Panc1 (cell line): ENCODE measurements at regions not wholly inside any gene's neighbourhood (a gene's known extent, or its start where the extent isn't known, plus 50 kb on each side); places are given as distances from the start of the nearest gene placed in this dataset.

ENCODE experiments used
- ATAC-seq: fragments of 200-7000 bp; cut with Tn5 transposase; 2 replicates; pipeline ENCODE4 v1.9.1; 2020; ENCODE audit warnings: mild to moderate bottlenecking, moderate library complexity
- BruUV-seq: library from RNA; stranded (reverse); fragments of 400-500 nt; replicated peaks from 2 replicates; lab custom pipeline; 2021; lab: Mats Ljungman, UMichigan
- CTCF ChIA-PET: fragments of 300-600 bp; sonication (Branson Sonifier 250); formaldehyde crosslinking; loops from one replicate; lab custom pipeline; 2022; ENCODE audit warnings: antibody characterized with exemption; lab: Charles Lee
- POLR2A ChIA-PET: fragments of 300-600 bp; sonication (Branson Sonifier 250); formaldehyde crosslinking; loops from one replicate; lab custom pipeline; 2022; ENCODE audit warnings: antibody characterized with exemption; lab: Charles Lee
- DNase-seq: peaks from one replicate; pipeline ENCODE4 v3.0.0-alpha.2; 2010; ENCODE audit warnings: low read depth, low spot score
- H3K27ac ChIP-seq: 2 replicates; pipeline ENCODE4 v1.5.1; 2011; ENCODE audit warnings: mild to moderate bottlenecking, low read length, inconsistent platforms
- H3K27me3 ChIP-seq: fragments of 200-500 bp; sonication (Bioruptor generic); 2 replicates; pipeline ENCODE4 v1.6.0; 2014; ENCODE audit warnings: low read length, inconsistent platforms; ENCODE audit not compliant: control insufficient read depth, insufficient read depth
- H3K36me3 ChIP-seq: fragments of 200-500 bp; sonication (Bioruptor generic); 2 replicates; pipeline ENCODE4 v1.5.1; 2014; ENCODE audit warnings: inconsistent platforms, mild to moderate bottlenecking, low read length, moderate library complexity; ENCODE audit not compliant: control insufficient read depth, insufficient read depth
- H3K4me1 ChIP-seq: 2 replicates; pipeline ENCODE4 v1.5.1; 2011; ENCODE audit warnings: inconsistent platforms, mild to moderate bottlenecking, low read length, moderate library complexity; ENCODE audit not compliant: control insufficient read depth, insufficient read depth
- H3K4me3 ChIP-seq, 2 experiments: 2 replicates each; pipeline ENCODE4 v1.5.1; 2011 to 2012; ENCODE audit warnings: low read depth in 2 of 2, low read length in 2 of 2, mild to moderate bottlenecking in 2 of 2, inconsistent platforms in 1 of 2, moderate library complexity in 1 of 2
- H3K9me3 ChIP-seq: fragments of 200-500 bp; sonication (Bioruptor generic); 2 replicates; pipeline ENCODE4 v1.5.1; 2014; ENCODE audit warnings: low read depth, mild to moderate bottlenecking, inconsistent platforms, low read length, moderate library complexity; ENCODE audit not compliant: control insufficient read depth, insufficient read depth
- CTCF ChIP-seq: fragments of 450-650 bp; IDR thresholded peaks from 2 replicates; pipeline ENCODE4 v1.5.1; 2017; ENCODE audit warnings: mild to moderate bottlenecking
- POLR2AphosphoS5 ChIP-seq: IDR thresholded peaks from 2 replicates; pipeline ENCODE4 v1.6.1; 2012; ENCODE audit warnings: mild to moderate bottlenecking, low read depth, low read length, moderate library complexity
- SIN3A ChIP-seq: IDR thresholded peaks from 2 replicates; pipeline ENCODE4 v1.6.1; 2012; ENCODE audit warnings: low read depth, mild to moderate bottlenecking, low read length, moderate library complexity, borderline replicate concordance; ENCODE audit not compliant: insufficient read depth
- TCF7L2 ChIP-seq: IDR thresholded peaks from 2 replicates; pipeline ENCODE4 v1.6.1; 2011; ENCODE audit warnings: mild to moderate bottlenecking, low read depth, low read length, inconsistent platforms
- in situ Hi-C: cut with HindIII; loops from 2 replicates; pipeline ENCODE4 v1.10.0; 2016; ENCODE audit warnings: low sequenced_read_pairs, low pct_unique_long_range_greater_than_20kb
- intact Hi-C: fragments of 100-400 bp; cut with micrococcal nuclease; formaldehyde crosslinking; loops from one replicate; pipeline ENCODE4 v1.10.0; 2022; ENCODE audit not compliant: unreplicated experiment
- TF ChIP-seq, protein P1 (sequence below), 2 experiments: IDR thresholded peaks; 2 replicates each; pipeline ENCODE4 v1.6.1; 2011 to 2012; ENCODE audit warnings: low read depth in 2 of 2, control low read depth in 1 of 2, low read length in 1 of 2, mild to moderate bottlenecking in 1 of 2, moderate library complexity in 1 of 2; ENCODE audit not compliant: insufficient read depth in 1 of 2

DNA sequence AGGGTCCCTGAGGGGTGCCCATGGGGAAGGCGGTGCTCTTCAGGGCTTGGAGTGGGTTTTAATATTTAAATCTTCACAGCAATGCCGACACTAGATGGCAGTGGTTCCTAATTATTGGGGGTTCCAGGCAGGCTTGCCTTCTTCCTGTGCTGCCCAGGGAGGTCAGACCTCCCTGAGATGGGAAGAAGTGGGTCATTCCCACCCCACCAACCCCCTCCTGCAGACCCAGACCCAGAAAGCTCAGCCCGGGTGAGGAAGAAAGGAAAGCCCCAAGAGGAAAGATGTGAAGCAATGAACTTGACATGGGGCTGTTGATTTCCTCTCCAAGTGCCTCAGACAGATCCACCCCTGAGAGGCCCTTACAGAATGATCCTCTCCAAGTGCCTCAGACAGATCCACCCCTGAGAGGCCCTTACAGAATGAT, 85.1 kb upstream of the LANCL2 start:
- DNase-seq (peak; percentile 45), ATAC-seq (peak; percentile 94)
- BruUV-seq, result no TSS peak
- POLR2A ChIA-PET, result no interaction called here
- H3K4me3 ChIP-seq, result no peak overlapping the region
- H3K36me3 ChIP-seq, result no peaks in the 10 kb centered on the region
- TF ChIP-seq CTCF (peak; percentile 87), TCF7L2 (no peak)
- TF ChIP-seq, protein P1, sequence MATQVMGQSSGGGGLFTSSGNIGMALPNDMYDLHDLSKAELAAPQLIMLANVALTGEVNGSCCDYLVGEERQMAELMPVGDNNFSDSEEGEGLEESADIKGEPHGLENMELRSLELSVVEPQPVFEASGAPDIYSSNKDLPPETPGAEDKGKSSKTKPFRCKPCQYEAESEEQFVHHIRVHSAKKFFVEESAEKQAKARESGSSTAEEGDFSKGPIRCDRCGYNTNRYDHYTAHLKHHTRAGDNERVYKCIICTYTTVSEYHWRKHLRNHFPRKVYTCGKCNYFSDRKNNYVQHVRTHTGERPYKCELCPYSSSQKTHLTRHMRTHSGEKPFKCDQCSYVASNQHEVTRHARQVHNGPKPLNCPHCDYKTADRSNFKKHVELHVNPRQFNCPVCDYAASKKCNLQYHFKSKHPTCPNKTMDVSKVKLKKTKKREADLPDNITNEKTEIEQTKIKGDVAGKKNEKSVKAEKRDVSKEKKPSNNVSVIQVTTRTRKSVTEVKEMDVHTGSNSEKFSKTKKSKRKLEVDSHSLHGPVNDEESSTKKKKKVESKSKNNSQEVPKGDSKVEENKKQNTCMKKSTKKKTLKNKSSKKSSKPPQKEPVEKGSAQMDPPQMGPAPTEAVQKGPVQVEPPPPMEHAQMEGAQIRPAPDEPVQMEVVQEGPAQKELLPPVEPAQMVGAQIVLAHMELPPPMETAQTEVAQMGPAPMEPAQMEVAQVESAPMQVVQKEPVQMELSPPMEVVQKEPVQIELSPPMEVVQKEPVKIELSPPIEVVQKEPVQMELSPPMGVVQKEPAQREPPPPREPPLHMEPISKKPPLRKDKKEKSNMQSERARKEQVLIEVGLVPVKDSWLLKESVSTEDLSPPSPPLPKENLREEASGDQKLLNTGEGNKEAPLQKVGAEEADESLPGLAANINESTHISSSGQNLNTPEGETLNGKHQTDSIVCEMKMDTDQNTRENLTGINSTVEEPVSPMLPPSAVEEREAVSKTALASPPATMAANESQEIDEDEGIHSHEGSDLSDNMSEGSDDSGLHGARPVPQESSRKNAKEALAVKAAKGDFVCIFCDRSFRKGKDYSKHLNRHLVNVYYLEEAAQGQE (IDR thresholded peaks at IDR 0.05; ENCODE audit: insufficient read depth in 1 of 2, low read depth in 2 of 2, low read length in 1 of 2), result no peak
- intact Hi-C loops (loop anchor here (1.0 to 10.0 kb wide), 2 partner anchors 135 to 315 kb away; no protein-coding TSS in a partner anchor), in situ Hi-C loops (no loop called here)
- H3K27me3 ChIP-seq, result peaks cover 6% of the 10 kb centered on the region
- H3K4me1 ChIP-seq, result no peaks in the 10 kb centered on the region
- no peaks in the 10 kb centered on the region for H3K9me3 ChIP-seq
- CTCF ChIA-PET, result interaction anchor here (2.6 kb wide), 1 partner anchor 135 kb away, joined by 16 read pairs; no protein-coding TSS in a partner anchor
- H3K27ac ChIP-seq, result no peak overlapping the region

- peaks cover 23% of the 10 kb centered on the region for H3K27me3 ChIP-seq
- ChIA-PET POLR2A (no interaction called here), CTCF (interaction anchor here (0.5 kb wide), 1 partner anchor 409 kb away, joined by 3 read pairs; no protein-coding TSS in a partner anchor)
- DNase-seq (no peak), ATAC-seq (no peak)
- H3K4me3 ChIP-seq, result no peak overlapping the region
- no TSS peak for BruUV-seq
- no peak for TF ChIP-seq SIN3A
- TF ChIP-seq, protein P1 (IDR thresholded peaks at IDR 0.05; ENCODE audit: insufficient read depth in 1 of 2, low read depth in 2 of 2, low read length in 1 of 2), result no peak
- no peak for TF ChIP-seq POLR2AphosphoS5
- no peak for TF ChIP-seq CTCF
- no peak for TF ChIP-seq TCF7L2
- intact Hi-C loops, result loop anchor here (10.0 kb wide), 1 partner anchor 309 kb away; no protein-coding TSS in a partner anchor
- no peak overlapping the region for H3K27ac ChIP-seq
- H3K9me3 ChIP-seq, result no peaks in the 10 kb centered on the region
- H3K36me3 ChIP-seq, result no peaks in the 10 kb centered on the region
- in situ Hi-C loops, result no loop called here
- no peaks in the 10 kb centered on the region for H3K4me1 ChIP-seq
Measured at GRCh38 chr7:55285665-55286064, 79.5 kb upstream of the LANCL2 start.
